ENCODE measurements at regions not wholly inside any gene's neighbourhood (a gene's known extent, or its start where the extent isn't known, plus 50 kb on each side); places are given as distances from the start of the nearest gene placed in this dataset.
"Not testable (repeated sequence)": the region's sequence is repeated elsewhere in the genome, so short reads cannot be mapped to it uniquely, and the experiment has no call there.

DNA sequence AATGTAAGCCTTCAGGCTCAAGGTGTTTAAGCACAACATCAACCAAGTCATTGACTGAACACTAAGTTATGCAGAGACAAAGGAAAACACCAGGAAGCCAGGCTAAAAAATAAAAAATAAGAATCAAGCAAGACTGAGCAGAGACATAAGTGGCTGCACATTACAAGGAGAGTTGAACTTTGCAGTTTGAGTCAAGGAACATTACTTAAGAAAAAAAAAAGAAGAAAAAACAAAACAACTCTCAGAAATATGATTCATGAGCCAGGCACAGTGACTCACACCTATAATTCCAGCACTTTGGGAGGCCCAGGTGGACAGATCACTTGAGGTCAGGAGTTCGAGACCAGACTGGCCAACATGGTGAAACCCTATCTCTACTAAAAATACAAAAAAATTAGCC lies 168.1 kb downstream of the C16orf95 start:
- DNase-seq = no peak
- Histone ChIP-seq H3K4me1 (ENCODE audit: low read depth) (no peaks in the 10 kb centered on the region), H3K4me3 (no peak overlapping the region), H3K36me3 (ENCODE audit: low read depth) (no peaks in the 10 kb centered on the region), H3K9me3 (peaks cover 3% of the 10 kb centered on the region)
- TF ChIP-seq, protein P1, sequence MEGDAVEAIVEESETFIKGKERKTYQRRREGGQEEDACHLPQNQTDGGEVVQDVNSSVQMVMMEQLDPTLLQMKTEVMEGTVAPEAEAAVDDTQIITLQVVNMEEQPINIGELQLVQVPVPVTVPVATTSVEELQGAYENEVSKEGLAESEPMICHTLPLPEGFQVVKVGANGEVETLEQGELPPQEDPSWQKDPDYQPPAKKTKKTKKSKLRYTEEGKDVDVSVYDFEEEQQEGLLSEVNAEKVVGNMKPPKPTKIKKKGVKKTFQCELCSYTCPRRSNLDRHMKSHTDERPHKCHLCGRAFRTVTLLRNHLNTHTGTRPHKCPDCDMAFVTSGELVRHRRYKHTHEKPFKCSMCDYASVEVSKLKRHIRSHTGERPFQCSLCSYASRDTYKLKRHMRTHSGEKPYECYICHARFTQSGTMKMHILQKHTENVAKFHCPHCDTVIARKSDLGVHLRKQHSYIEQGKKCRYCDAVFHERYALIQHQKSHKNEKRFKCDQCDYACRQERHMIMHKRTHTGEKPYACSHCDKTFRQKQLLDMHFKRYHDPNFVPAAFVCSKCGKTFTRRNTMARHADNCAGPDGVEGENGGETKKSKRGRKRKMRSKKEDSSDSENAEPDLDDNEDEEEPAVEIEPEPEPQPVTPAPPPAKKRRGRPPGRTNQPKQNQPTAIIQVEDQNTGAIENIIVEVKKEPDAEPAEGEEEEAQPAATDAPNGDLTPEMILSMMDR (IDR thresholded peaks at IDR 0.05) = no peak
- intact Hi-C loops (cut with DNase I, micrococcal nuclease) = no loop called here
- ATAC-seq = no peak

GRCh38 chr16:87150262-87150661 lies 166.9 kb downstream of the C16orf95 start:
- DNase-seq = no peak
- intact Hi-C loops (cut with DNase I, micrococcal nuclease) = no loop called here
- H3K9me3 ChIP-seq = peaks cover 3% of the 10 kb centered on the region
- H3K4me3 ChIP-seq = no peak overlapping the region
- ATAC-seq = no peak
- no peaks in the 10 kb centered on the region for H3K36me3 ChIP-seq (ENCODE audit: low read depth)
- H3K4me1 ChIP-seq (ENCODE audit: low read depth) = no peaks in the 10 kb centered on the region
- TF ChIP-seq, protein P1 (IDR thresholded peaks at IDR 0.05) = no peak

GRCh38 chr16:87150681-87151280 lies 166.4 kb downstream of the C16orf95 start:
- ATAC-seq (no peak), DNase-seq (no peak)
- H3K4me3 ChIP-seq = no peak overlapping the region
- H3K4me1 ChIP-seq (ENCODE audit: low read depth) = no peaks in the 10 kb centered on the region
- no peaks in the 10 kb centered on the region for H3K36me3 ChIP-seq (ENCODE audit: low read depth)
- TF ChIP-seq, protein P1 (IDR thresholded peaks at IDR 0.05) = no peak
- peaks cover 3% of the 10 kb centered on the region for H3K9me3 ChIP-seq
- intact Hi-C loops (cut with DNase I, micrococcal nuclease) = no loop called here

DNA sequence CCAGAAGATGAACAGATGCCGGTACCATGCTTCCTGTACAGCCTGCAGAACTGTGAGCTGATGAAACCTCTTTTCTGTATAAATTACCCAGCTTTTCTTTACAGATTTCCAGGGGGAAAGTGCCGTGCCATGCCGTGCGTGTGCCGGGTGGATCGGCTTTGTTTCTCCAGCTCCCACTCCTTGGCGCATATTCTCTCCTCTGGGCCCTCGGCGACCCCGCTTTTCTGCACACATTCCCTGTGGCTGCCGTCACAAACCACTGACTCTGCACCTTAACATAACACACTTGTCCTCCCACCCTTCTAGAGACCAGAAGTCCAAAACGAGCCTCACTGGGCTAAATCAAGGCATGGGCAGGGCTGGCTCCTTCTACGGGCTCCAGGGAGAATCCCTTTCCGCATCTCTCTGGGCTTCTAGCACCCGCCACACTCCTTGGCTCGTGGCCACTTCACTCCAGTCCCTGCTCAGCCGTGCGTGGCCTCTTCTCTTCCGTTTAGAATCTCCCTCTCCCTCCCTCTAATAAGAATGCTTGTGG lies 164.9 kb downstream of the C16orf95 start:
- Histone ChIP-seq H3K4me3 (no peak overlapping the region), H3K4me1 (ENCODE audit: low read depth) (no peaks in the 10 kb centered on the region), H3K9me3 (peaks cover 3% of the 10 kb centered on the region), H3K36me3 (ENCODE audit: low read depth) (no peaks in the 10 kb centered on the region)
- ATAC-seq (no peak), DNase-seq (no peak)
- TF ChIP-seq, protein P1 (IDR thresholded peaks at IDR 0.05) = no peak
- intact Hi-C loops (cut with DNase I, micrococcal nuclease) = no loop called here

GRCh38 chr16:87153326-87153725 lies 163.9 kb downstream of the C16orf95 start:
- no peak for ATAC-seq
- TF ChIP-seq, protein P1 (IDR thresholded peaks at IDR 0.05) = no peak
- intact Hi-C loops (cut with DNase I, micrococcal nuclease) = no loop called here
- no peaks in the 10 kb centered on the region for H3K4me1 ChIP-seq (ENCODE audit: low read depth)
- no peaks in the 10 kb centered on the region for H3K36me3 ChIP-seq (ENCODE audit: low read depth)
- H3K4me3 ChIP-seq = no peak overlapping the region
- peaks cover 3% of the 10 kb centered on the region for H3K9me3 ChIP-seq
- no peak for DNase-seq

GRCh38 chr16:87155315-87155714 lies 161.9 kb downstream of the C16orf95 start:
- intact Hi-C loops (cut with DNase I, micrococcal nuclease); H3K36me3 ChIP-seq (ENCODE audit: low read depth); H3K9me3 ChIP-seq; H3K4me1 ChIP-seq (ENCODE audit: low read depth); H3K4me3 ChIP-seq; DNase-seq; ATAC-seq: not testable (repeated sequence)

Data from mucosa of descending colon (tissue), 3 donors.